GM18951 (cell line): ENCODE measurements at regions not wholly inside any gene's neighbourhood (a gene's known extent, or its start where the extent isn't known, plus 50 kb on each side); places are given as distances from the start of the nearest gene placed in this dataset.

ENCODE experiments used
- POLR2A ChIP-seq: IDR thresholded peaks from 4 replicates; pipeline ENCODE4 v1.6.1; 2011; ENCODE audit warnings: mild to moderate bottlenecking; ENCODE audit not compliant: insufficient read length, insufficient read depth; ENCODE audit errors: extremely low read depth
- in situ Hi-C: fragments of 300-500 bp; cut with MboI; formaldehyde crosslinking; loops from one replicate; pipeline ENCODE4 v1.12.0; 2022; ENCODE audit warnings: low sequenced_read_pairs, mixed read lengths, inconsistent platforms; ENCODE audit not compliant: unreplicated experiment

DNA sequence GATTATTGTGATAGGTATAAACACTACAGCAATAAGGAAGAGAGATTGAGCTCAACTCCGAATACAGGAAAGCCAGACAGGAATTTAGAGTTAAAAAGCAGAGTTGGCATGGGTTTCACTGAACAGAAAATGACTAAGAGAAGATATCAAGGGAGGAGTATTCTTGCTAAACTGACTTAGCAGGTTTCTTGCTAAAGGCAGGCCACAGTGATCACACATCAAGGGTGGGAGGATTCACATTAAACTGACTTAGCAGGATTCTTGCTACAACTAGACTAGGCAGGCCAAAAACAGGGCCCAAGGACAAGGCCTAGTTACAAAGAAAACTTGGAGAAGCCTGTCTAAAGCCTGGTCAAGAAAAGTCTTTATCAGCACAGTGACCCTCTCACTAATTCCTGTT lies 195.1 kb downstream of the MAGEB5 start:
- no peak for TF ChIP-seq POLR2A
- in situ Hi-C loops: no loop called here

DNA sequence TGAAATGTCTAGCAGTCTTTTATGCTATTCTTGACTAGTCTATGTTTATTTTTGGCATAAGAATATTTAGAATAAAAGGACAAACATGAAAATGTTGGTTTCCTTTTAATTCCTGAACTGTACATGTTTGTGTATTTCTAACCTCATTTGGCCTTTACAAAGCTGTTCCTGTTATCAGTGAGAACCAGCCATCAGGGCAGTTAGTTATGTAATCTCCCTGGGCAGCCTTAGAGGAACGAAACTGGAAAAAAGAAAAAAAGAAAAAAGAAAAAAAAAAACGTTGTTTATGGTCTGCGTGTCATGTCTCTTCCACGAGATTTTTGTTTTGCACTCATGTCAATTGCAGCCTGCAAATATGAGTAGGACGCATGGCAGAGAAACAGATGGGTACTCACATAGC lies 193.7 kb downstream of the MAGEB5 start:
- in situ Hi-C loops: no loop called here
- TF ChIP-seq POLR2A: no peak

DNA sequence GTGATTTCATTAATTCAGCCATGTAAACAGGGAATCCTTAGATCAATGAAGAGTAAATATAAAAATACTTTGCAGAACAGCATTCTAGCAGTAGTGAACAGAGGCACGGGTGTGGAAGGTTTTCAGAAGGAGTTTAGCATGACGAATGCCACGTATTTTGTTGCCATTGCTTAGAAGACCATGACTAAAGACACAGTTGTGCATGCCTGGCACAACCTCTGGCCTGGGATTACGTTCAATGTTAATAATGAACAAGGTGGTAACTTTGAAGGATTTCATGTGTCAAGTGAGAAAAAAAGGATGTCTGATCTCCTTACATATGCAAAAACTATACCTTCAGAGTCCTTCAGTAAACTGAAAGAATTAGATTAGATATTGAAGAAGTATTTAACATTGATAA lies 171.9 kb downstream of the MAGEB5 start:
- no peak for TF ChIP-seq POLR2A
- in situ Hi-C loops: no loop called here

DNA sequence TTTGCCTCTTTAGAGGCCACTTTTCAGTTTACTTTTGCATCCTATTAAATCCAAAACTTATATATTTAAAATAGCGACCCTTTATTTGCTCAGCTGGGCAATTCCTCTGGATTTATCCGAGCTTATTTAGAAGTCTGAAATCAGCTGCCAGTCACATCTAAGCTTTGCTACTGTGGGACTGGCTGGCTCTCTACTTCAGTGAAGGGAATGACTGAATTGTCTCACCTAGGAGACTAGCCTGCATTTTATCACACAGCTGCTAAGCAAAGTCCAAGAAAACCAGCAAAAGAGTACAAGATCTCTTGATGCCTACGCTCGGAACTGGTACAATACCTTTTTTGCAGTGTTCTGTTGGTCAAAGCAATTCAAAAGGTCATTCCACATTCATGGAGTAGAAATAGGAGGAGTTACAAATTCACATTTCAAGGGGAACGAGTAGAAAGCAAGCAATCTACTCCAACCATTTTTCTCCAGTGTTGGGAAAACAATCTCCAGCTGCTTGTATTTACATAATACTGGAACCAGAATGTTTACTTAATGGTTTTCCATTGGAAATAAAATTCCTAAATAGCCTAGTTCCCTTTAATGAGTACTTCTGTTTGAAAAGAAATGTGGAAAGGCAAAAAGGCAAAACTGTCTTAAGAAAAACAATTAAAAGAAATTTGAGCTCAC lies 160.2 kb downstream of the MAGEB5 start:
- in situ Hi-C loops: no loop called here

DNA sequence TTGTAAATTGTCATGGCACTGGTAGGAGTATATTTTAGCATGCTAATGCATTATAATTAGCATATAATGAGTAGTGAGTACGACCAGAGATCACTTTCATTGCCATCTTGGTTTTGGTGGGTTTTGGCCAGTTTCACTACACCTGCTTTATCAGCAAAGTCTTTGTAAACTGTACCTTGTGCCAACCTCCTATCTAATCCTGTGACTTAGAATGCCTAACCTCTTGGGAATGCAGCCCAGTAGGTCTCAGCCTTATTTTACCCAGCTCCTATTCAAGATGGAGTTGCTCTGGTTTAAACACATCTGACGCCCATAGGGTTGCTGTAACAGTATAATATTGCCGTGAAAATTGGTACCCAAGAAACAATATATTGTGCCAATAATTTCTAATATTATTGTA lies 159.4 kb downstream of the MAGEB5 start:
- in situ Hi-C loops: no loop called here
- TF ChIP-seq POLR2A: no peak

More for the DNA sequence above, 160.2 kb downstream of the MAGEB5 start:
- TF ChIP-seq POLR2A: no peak

DNA sequence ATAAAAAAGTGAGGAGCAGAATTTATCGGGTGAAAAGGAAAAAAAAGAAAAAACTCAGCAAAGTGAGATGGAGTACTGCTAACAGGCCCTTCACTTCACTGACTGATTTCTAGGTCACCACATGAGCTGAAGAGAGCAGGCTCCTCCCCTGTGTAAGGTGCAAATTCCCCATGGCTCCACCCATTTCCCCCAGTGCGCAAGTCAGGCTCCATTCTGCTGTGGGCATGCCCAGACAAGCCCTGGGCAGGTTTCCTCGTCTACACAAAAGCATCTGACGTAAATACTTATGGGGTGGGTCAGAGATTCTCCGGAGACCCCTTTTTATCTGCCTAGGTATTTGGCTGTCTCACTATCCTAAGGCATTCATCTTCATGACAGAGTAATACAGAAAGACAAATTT lies 157.9 kb downstream of the MAGEB5 start:
- TF ChIP-seq POLR2A: no peak
- in situ Hi-C loops: no loop called here

DNA sequence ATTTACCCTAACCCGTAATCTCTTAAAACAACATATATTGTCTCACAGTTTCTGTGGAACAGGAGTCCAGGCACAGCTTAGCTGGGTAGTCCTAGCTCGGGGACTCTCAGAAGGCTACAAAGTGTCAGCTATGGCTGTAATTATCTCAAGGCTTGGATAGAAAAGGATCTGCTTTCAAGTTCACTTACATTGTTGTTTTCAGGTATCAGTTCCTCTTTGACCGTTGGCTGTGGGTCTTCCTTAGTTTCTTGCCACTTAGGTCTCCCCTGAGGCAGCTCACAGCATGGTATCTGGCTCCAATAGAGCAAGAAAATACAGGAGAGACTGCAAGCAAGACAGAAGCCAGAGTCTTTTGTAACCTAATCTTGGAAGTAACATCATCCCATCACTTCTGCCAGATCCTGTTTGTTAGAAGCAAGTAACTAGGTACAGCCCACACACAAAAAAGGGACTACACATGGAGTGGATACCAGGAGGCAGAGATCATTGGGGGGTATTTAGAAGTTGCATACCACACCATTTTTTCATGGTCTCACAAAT lies 137.0 kb downstream of the MAGEB5 start:
- in situ Hi-C loops: no loop called here
- no peak for TF ChIP-seq POLR2A

DNA sequence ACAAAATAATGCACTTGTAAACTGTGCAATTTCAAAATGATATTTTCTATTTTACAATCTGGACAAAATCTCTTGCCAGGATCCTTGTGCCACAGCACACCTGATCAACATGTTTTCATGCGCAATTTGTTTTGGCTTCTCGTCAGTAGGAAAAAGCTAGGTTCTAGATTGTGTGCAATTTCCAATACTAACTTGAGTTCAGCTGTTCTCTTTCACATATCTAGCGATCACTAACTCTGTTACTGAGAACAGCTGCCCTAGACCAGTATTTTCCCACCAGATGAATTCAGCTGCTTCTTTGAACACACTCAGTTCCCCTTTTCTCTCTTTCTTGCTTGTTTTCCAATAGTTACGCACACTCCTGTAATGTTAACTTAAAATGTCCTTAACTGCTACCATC lies 131.2 kb downstream of the MAGEB5 start:
- in situ Hi-C loops: no loop called here
- TF ChIP-seq POLR2A: no peak

DNA sequence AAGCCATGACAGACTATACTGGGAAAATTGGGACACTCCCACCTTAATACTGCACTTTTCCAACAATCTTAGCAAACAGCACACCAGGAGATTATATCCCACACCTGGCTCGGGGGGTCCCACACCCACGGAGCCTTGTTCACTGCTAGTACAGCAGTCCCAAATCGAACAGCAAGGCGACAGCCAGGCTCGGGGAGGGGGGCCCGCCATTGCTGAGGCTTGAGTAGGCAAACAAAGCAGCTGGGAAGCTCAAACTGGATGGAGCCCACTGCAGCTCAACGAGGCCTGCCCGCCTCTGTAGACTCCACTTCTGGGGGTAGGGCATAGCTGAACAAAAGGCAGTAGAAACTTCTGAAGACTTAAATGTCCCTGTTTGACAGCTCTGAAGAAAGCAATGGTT lies 118.3 kb downstream of the MAGEB5 start:
- in situ Hi-C loops: no loop called here
- no peak for TF ChIP-seq POLR2A

DNA sequence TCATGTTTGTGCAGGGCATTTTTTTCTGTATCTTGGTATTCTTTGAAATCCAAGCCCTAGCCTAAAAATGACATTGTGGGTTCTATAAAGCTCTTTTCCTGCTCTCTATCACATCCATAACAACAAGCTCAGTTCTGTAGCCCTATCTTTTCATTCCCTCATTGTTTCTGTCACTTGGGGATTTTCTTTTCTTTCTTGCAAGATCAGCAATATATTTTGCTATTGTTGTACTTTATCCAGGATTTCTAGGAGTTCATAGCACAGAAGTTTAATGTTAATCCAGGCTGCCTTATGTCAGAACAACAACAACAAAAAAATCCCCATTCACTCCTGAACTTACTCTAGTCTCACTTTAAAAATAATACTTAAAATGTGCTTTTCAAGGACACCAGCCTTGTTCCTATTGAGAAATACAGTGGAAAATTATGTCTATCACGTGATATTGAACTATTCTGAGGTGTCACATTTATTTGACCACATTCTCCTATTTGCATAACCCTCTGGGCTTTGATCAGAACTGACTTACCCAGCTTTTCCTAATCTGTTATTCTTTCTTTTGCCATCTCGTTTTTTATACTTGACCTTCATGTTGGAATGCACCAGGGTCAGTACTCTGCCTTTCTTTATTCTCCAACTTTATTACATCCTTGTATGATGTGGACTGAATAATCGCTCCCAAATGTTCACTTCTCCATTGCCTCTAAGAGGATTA lies 112.8 kb downstream of the MAGEB5 start:
- in situ Hi-C loops: no loop called here
- no peak for TF ChIP-seq POLR2A

DNA sequence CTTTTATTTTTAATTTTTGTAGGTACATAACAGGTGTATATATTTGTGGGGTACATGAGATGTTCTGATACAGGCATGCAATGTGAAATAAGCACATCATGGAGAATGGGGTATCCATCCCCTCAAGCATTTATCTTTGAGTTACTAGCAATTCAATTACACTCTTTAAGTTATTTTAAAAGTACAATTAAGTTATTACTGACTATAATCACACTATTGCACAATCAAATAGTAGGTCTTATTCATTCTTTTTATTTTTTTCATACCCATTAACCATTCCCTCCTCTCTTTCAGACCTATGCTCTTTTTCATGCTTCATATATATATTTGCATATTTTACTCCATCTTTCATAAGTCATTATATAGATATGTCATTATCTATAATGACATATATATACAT lies 93.3 kb downstream of the MAGEB5 start:
- in situ Hi-C loops: no loop called here
- TF ChIP-seq POLR2A: no peak

DNA sequence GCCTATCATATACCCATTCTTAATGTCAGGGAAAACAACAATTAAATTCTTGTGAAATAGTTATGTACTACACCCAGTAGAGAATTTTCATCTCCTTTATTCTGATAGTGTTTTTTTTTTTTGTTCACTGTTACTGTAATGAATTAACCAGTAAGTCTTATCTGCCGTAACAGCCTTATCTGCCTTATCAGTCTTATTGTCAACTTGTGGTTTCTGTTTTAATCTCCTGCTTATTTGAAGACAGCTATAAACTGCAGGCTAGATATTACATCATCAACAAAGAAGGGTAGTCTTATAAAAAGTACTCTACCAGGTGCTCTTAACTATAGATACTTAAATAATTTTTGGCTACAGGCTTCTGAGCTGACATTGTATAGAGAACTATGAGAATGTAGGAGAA lies 79.5 kb downstream of the MAGEB5 start:
- no peak for TF ChIP-seq POLR2A
- in situ Hi-C loops: no loop called here

DNA sequence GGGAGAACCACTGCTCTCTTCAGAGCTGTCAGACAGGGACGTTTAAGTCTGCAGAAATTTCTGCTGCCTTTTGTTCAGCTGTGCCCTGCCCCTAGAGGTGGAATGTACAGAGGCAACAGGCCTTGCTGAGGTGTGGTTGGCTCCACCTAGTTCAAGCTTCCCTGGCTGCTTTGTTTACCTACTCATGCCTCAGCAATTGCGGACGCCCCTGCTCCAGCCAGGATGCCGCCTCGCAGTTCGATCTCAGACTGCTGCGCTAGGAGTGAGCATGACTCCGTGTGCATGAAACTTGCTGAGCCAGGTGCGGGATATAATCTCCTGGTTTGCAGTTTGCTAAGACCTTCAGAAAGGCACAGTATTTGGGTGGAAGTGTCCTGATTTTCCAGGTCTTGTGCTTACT lies 70.9 kb downstream of the MAGEB5 start:
- in situ Hi-C loops: no loop called here
- no peak for TF ChIP-seq POLR2A
